TTC549 (cell line): ENCODE measurements at regions not wholly inside any gene's neighbourhood (a gene's known extent, or its start where the extent isn't known, plus 50 kb on each side); places are given as distances from the start of the nearest gene placed in this dataset.
"Not testable (repeated sequence)": the region's sequence is repeated elsewhere in the genome, so short reads cannot be mapped to it uniquely, and the experiment has no call there.

Experiments
- FAIRE-seq: peaks from 2 replicates; lab custom pipeline; 2012; peaks lifted over from hg19 to GRCh38; lab: Jason Lieb, UNC

- FAIRE-seq: no peak
These were observed 521.2 kb downstream of the DTWD2 start for GRCh38 chr5:118467103-118467502.

- no peak for FAIRE-seq
These were observed 521.9 kb downstream of the DTWD2 start for GRCh38 chr5:118466418-118466817.

- not testable (repeated sequence) for FAIRE-seq
These were observed 526.1 kb downstream of the DTWD2 start for GRCh38 chr5:118462276-118462675.

- no peak for FAIRE-seq
These were observed 526.9 kb downstream of the DTWD2 start for GRCh38 chr5:118461436-118461835.

GRCh38 chr5:118459490-118459889 is 528.9 kb downstream of the DTWD2 start:
- FAIRE-seq: no peak

GRCh38 chr5:118456085-118456484 is 532.3 kb downstream of the DTWD2 start:
- FAIRE-seq: no peak

- FAIRE-seq: no peak
These were observed 536.6 kb downstream of the DTWD2 start for GRCh38 chr5:118451697-118452247.

- FAIRE-seq: no peak
These were observed 537.6 kb downstream of the DTWD2 start for GRCh38 chr5:118450554-118451332.

GRCh38 chr5:118447350-118447749 is 541.0 kb downstream of the DTWD2 start:
- no peak for FAIRE-seq

GRCh38 chr5:118441956-118442355 is 546.4 kb downstream of the DTWD2 start:
- FAIRE-seq: no peak

- no peak for FAIRE-seq
These were observed 547.3 kb downstream of the DTWD2 start for GRCh38 chr5:118441034-118441433.

GRCh38 chr5:118440496-118440895 is 547.9 kb downstream of the DTWD2 start:
- FAIRE-seq: no peak

- no peak for FAIRE-seq
These were observed 548.5 kb downstream of the DTWD2 start for GRCh38 chr5:118439831-118440230.

GRCh38 chr5:118435131-118435530 is 553.2 kb downstream of the DTWD2 start:
- no peak for FAIRE-seq

- no peak for FAIRE-seq
These were observed 553.8 kb downstream of the DTWD2 start for GRCh38 chr5:118434522-118434921.

GRCh38 chr5:118430076-118430475 is 558.3 kb downstream of the DTWD2 start:
- no peak for FAIRE-seq

- FAIRE-seq: no peak
These were observed 580.4 kb downstream of the DTWD2 start for GRCh38 chr5:118407958-118408357.

GRCh38 chr5:118405650-118406061 is 582.7 kb downstream of the DTWD2 start:
- no peak for FAIRE-seq

- FAIRE-seq: no peak
These were observed 591.1 kb downstream of the DTWD2 start for GRCh38 chr5:118397236-118397635.

- FAIRE-seq: no peak
These were observed 595.9 kb downstream of the DTWD2 start for GRCh38 chr5:118392491-118392890.

- not testable (repeated sequence) for FAIRE-seq
These were observed 605.4 kb downstream of the DTWD2 start for GRCh38 chr5:118382931-118383330.

- no peak for FAIRE-seq
These were observed 608.9 kb downstream of the DTWD2 start for GRCh38 chr5:118379470-118379869.

GRCh38 chr5:118378959-118379358 is 609.4 kb downstream of the DTWD2 start:
- no peak for FAIRE-seq

- no peak for FAIRE-seq
These were observed 610.9 kb downstream of the DTWD2 start for GRCh38 chr5:118377420-118377819.
